IMR-90 (cell line): ENCODE measurements at regions not wholly inside any gene's neighbourhood (a gene's known extent, or its start where the extent isn't known, plus 50 kb on each side); places are given as distances from the start of the nearest gene placed in this dataset.

Source experiments
- ATAC-seq: fragments of 200-7000 bp; cut with Tn5 transposase; 2 replicates; pipeline ENCODE4 v1.9.1; 2020; ENCODE audit warnings: low read depth, mild to moderate bottlenecking, moderate library complexity
- BruUV-seq: library from RNA; stranded (reverse); fragments of 400-500 nt; replicated peaks from 2 replicates; lab custom pipeline; 2021; lab: Mats Ljungman, UMichigan
- CTCF ChIA-PET: fragments of 300-600 bp; formaldehyde crosslinking; extraction: SDS; loops from one replicate; lab custom pipeline; 2021; ENCODE audit warnings: antibody characterized with exemption; lab: Yijun Ruan, JAX
- POLR2A ChIA-PET: fragments of 300-600 bp; sonication (Branson Sonifier 250); formaldehyde crosslinking; loops from one replicate; lab custom pipeline; 2022; ENCODE audit warnings: antibody characterized with exemption; ENCODE audit not compliant: unreplicated experiment; lab: Charles Lee
- DNase-seq: peaks from one replicate; pipeline ENCODE4 v3.0.0; 2013
- H2AFZ ChIP-seq: replicated peaks from 2 replicates; pipeline ENCODE3; 2013; ENCODE audit warnings: low read length, mild to moderate bottlenecking; ENCODE audit not compliant: poor library complexity
- H2AK5ac ChIP-seq: 2 replicates; pipeline ENCODE4 v1.6.1; 2013; ENCODE audit warnings: low read depth, low read length, inconsistent platforms
- H2AK9ac ChIP-seq: replicated peaks from 2 replicates; pipeline ENCODE3; 2013; ENCODE audit warnings: mild to moderate bottlenecking, low read depth, low read length, moderate library complexity; ENCODE audit not compliant: poor library complexity
- H2BK120ac ChIP-seq: 2 replicates; pipeline ENCODE4 v1.6.1; 2013; ENCODE audit warnings: low read depth, low read length, inconsistent platforms
- H2BK15ac ChIP-seq: 3 replicates; pipeline ENCODE4 v1.6.1; 2013; ENCODE audit warnings: low read depth, low read length, inconsistent platforms
- H2BK20ac ChIP-seq: 2 replicates; pipeline ENCODE4 v1.6.1; 2013; ENCODE audit warnings: low read depth, mild to moderate bottlenecking, inconsistent platforms, low read length, moderate library complexity
- H2BK5ac ChIP-seq: 2 replicates; pipeline ENCODE4 v1.6.1; 2013; ENCODE audit warnings: mild to moderate bottlenecking, low read depth, low read length, inconsistent platforms; ENCODE audit not compliant: poor library complexity, severe bottlenecking
- H3K14ac ChIP-seq: replicated peaks from 2 replicates; pipeline ENCODE4 v1.6.1; 2013; ENCODE audit warnings: low read depth, low read length, inconsistent platforms
- H3K18ac ChIP-seq: 2 replicates; pipeline ENCODE4 v1.6.1; 2013; ENCODE audit warnings: low read depth, low read length, control low read depth
- H3K23ac ChIP-seq: 2 replicates; pipeline ENCODE4 v1.6.1; 2013; ENCODE audit warnings: low read depth, low read length, inconsistent platforms
- H3K27ac ChIP-seq: 2 replicates; pipeline ENCODE4 v1.5.1; 2013; ENCODE audit warnings: mild to moderate bottlenecking, control low read depth, low read length; ENCODE audit not compliant: insufficient read depth
- H3K27me3 ChIP-seq: 2 replicates; pipeline ENCODE4 v1.6.1; 2013; ENCODE audit warnings: low read length; ENCODE audit not compliant: control insufficient read depth, insufficient read depth
- H3K36me3 ChIP-seq: 2 replicates; pipeline ENCODE4 v1.6.1; 2013; ENCODE audit warnings: low read length, mixed read lengths; ENCODE audit not compliant: control insufficient read depth, insufficient read depth
- H3K4ac ChIP-seq: 2 replicates; pipeline ENCODE4 v1.6.1; 2013; ENCODE audit warnings: low read depth, low read length, inconsistent platforms
- H3K4me1 ChIP-seq: 2 replicates; pipeline ENCODE4 v1.6.1; 2013; ENCODE audit warnings: low read length, mixed read lengths; ENCODE audit not compliant: control insufficient read depth, insufficient read depth
- H3K4me2 ChIP-seq: 2 replicates; pipeline ENCODE4 v1.6.1; 2013; ENCODE audit warnings: low read depth, mild to moderate bottlenecking, control low read depth, low read length, moderate library complexity
- H3K4me3 ChIP-seq: 2 replicates; pipeline ENCODE4 v1.5.1; 2013; ENCODE audit warnings: low read depth, mild to moderate bottlenecking, control low read depth, low read length, moderate library complexity; ENCODE audit not compliant: insufficient read depth
- H3K56ac ChIP-seq: 2 replicates; pipeline ENCODE4 v1.6.1; 2013; ENCODE audit warnings: low read length, inconsistent platforms; ENCODE audit not compliant: insufficient read depth; ENCODE audit errors: extremely low read depth
- H3K79me1 ChIP-seq, 2 experiments: 2 replicates each; pipeline ENCODE4 v1.6.1; 2013; ENCODE audit warnings: low read length in 2 of 2, inconsistent platforms in 1 of 2, low read depth in 1 of 2
- H3K9ac ChIP-seq: 2 replicates; pipeline ENCODE4 v1.6.1; 2013; ENCODE audit warnings: low read depth, low read length, control low read depth
- H3K9me1 ChIP-seq: 2 replicates; pipeline ENCODE4 v1.6.1; 2013; ENCODE audit warnings: low read length, inconsistent platforms; ENCODE audit not compliant: insufficient read depth
- H3K9me3 ChIP-seq: 2 replicates; pipeline ENCODE4 v1.6.1; 2013; ENCODE audit warnings: low read length; ENCODE audit not compliant: control insufficient read depth, insufficient read depth
- H4K20me1 ChIP-seq: 2 replicates; pipeline ENCODE4 v1.6.1; 2013; ENCODE audit warnings: low read length, inconsistent platforms; ENCODE audit not compliant: insufficient read depth
- H4K5ac ChIP-seq: 2 replicates; pipeline ENCODE4 v1.6.1; 2013; ENCODE audit warnings: mild to moderate bottlenecking, low read depth, low read length, control low read depth
- H4K8ac ChIP-seq, 2 experiments: 2 replicates each; pipeline ENCODE4 v1.6.1; 2013; ENCODE audit warnings: low read depth in 2 of 2, low read length in 2 of 2, control low read depth in 1 of 2, inconsistent platforms in 1 of 2
- H4K91ac ChIP-seq: 2 replicates; pipeline ENCODE4 v1.6.1; 2013; ENCODE audit warnings: low read depth, low read length, inconsistent platforms; ENCODE audit not compliant: insufficient read depth
- BHLHE40 ChIP-seq: fragments of 150-350 bp; IDR thresholded peaks from 2 replicates; pipeline ENCODE4 v1.6.1; 2016; ENCODE audit warnings: mild to moderate bottlenecking, low read depth, low read length
- CEBPB ChIP-seq: IDR thresholded peaks from 2 replicates; pipeline ENCODE4 v1.6.1; 2012; ENCODE audit warnings: low read depth, low read length, improper control_type of control experiment
- CHD1 ChIP-seq: IDR thresholded peaks from 2 replicates; pipeline ENCODE4 v1.6.1; 2012; ENCODE audit warnings: low read depth, low read length, improper control_type of control experiment
- CTCF ChIP-seq: conservative IDR thresholded peaks from 2 replicates; pipeline ENCODE4 v1.5.1; 2012; ENCODE audit warnings: mild to moderate bottlenecking, low read depth, low read length, improper control_type of control experiment
- ELK1 ChIP-seq: fragments of 150-350 bp; IDR thresholded peaks from 2 replicates; pipeline ENCODE4 v1.6.1; 2016; ENCODE audit warnings: low read depth, mild to moderate bottlenecking, low read length, moderate library complexity, borderline replicate concordance
- FOS ChIP-seq: fragments of 150-350 bp; IDR thresholded peaks from 2 replicates; pipeline ENCODE4 v1.6.1; 2016; ENCODE audit warnings: low read depth, low read length
- MAFK ChIP-seq: IDR thresholded peaks from 2 replicates; pipeline ENCODE4 v1.6.1; 2012; ENCODE audit warnings: low read depth, low read length, improper control_type of control experiment
- RAD21 ChIP-seq: IDR thresholded peaks from 2 replicates; pipeline ENCODE4 v1.6.1; 2012; ENCODE audit warnings: low read length, improper control_type of control experiment
- RFX5 ChIP-seq: IDR thresholded peaks from 2 replicates; pipeline ENCODE4 v1.8.0; 2012; ENCODE audit warnings: low read depth, mild to moderate bottlenecking, low read length, moderate library complexity
- SMC3 ChIP-seq: fragments of 150-350 bp; IDR thresholded peaks from 2 replicates; pipeline ENCODE4 v1.6.1; 2016; ENCODE audit warnings: low read depth, mild to moderate bottlenecking, antibody characterized with exemption, low read length, moderate library complexity
- WGBS, 2 experiments: methylation state at CpG; one replicate each; pipeline versions ENCODE4 v1.1.5 to v1.1.7; 2013; ENCODE audit warnings: missing lambda C conversion rate in 2 of 2; ENCODE audit not compliant: insufficient read length in 1 of 2; ENCODE audit errors: extremely low coverage in 2 of 2; 5-methylcytosine and 5-hydroxymethylcytosine counted together
- dilution Hi-C: fragments of 300-500 bp; cut with HindIII; formaldehyde crosslinking; loops from one replicate; pipeline ENCODE4 v1.14.3; 2018; ENCODE audit warnings: low sequenced_read_pairs; ENCODE audit not compliant: unreplicated experiment
- in situ Hi-C: fragments of 300-500 bp; cut with MboI; formaldehyde crosslinking; loops from 3 replicates; pipeline ENCODE4 v1.14.3; 2019; ENCODE audit warnings: low sequenced_read_pairs, inconsistent platforms, mixed read lengths
- intact Hi-C: fragments of 100-400 bp; cut with micrococcal nuclease; formaldehyde crosslinking; loops from 2 replicates; pipeline ENCODE4 v1.10.0; 2022

- BruUV-seq: no TSS peak
- peaks cover 23% of the 10 kb centered on the region for H3K4me1 ChIP-seq
- H3K9me1 ChIP-seq: peaks cover 21% of the 10 kb centered on the region
- no peaks in the 10 kb centered on the region for H4K20me1 ChIP-seq
- dilution Hi-C loops: no loop called here
- H3K9ac ChIP-seq: no peak overlapping the region
- no peak for DNase-seq
- H4K91ac ChIP-seq: peak overlapping the region; percentile 97
- peak overlapping the region; percentile 74 for H3K23ac ChIP-seq
- no peak overlapping the region for H3K4me3 ChIP-seq
- H3K18ac ChIP-seq: peak overlapping the region; percentile 72
- no peak overlapping the region for H2AFZ ChIP-seq
- H3K27ac ChIP-seq: no peak overlapping the region
- peak overlapping the region; percentile 40; the same call in 1 of the 2 replicates for H4K5ac ChIP-seq
- no peak overlapping the region for H3K4me2 ChIP-seq
- no peaks in the 10 kb centered on the region for H3K36me3 ChIP-seq
- H3K79me1 ChIP-seq: peaks cover 0 to 10% of the 10 kb centered on the region in 2 experiments; a peak in 1 of 4 replicates
- ChIA-PET POLR2A (interaction anchor here (0.6 to 1.5 kb wide), 3 partner anchors 45 to 203 kb away, joined by 3 to 8 read pairs (median 6); no protein-coding TSS in a partner anchor), CTCF (interaction anchor here (0.6 to 1.2 kb wide), 2 partner anchors 17 to 79 kb away, joined by 3 to 4 read pairs; no protein-coding TSS in a partner anchor)
- in situ Hi-C loops: no loop called here
- no peaks in the 10 kb centered on the region for H3K27me3 ChIP-seq
- H4K8ac ChIP-seq: peak overlapping the region; percentile 68 to 78; a peak in 2 of 4 replicates
- H3K56ac ChIP-seq: peak overlapping the region; percentile 18; the same call in 1 of the 2 replicates
- peak overlapping the region; percentile 95 for H2AK5ac ChIP-seq
- H3K4ac ChIP-seq: peak overlapping the region; percentile 92
- H2AK9ac ChIP-seq: no peak overlapping the region
- intact Hi-C loops: loop anchor here (2.0 to 5.0 kb wide), 2 partner anchors 193 to 243 kb away; partner anchors contain the start of gene TPM1
- H2BK15ac ChIP-seq: peak overlapping the region; percentile 79; the same call in 2 of the 3 replicates
- H2BK5ac ChIP-seq: peak overlapping the region; percentile 89
- no CpG with 5 or more reads among the region's 4 CpGs for whole genome bisulfite sequencing, 2 experiments
- no peaks in the 10 kb centered on the region for H3K9me3 ChIP-seq
- peak overlapping the region; percentile 94 for H2BK20ac ChIP-seq
- TF ChIP-seq FOS (no peak), CTCF (no peak), MAFK (no peak), ELK1 (no peak), RFX5 (no peak), RAD21 (no peak), SMC3 (no peak), CEBPB (no peak), CHD1 (no peak), BHLHE40 (no peak)
- peak overlapping the region; percentile 70 for H3K14ac ChIP-seq
- ATAC-seq: no peak
- H2BK120ac ChIP-seq: peak overlapping the region; percentile 92
Observed at GRCh38 chr15:62849316-62850106, 193.0 kb upstream of the TPM1 start.
